Stimulated activated CD8-positive, alpha-beta memory T cell treated with anti-CD3 and anti-CD28 coated beads, Interleukin-15, amount 100 ng/mL, for 1 hour (primary cell): ENCODE measurements at regions not wholly inside any gene's neighbourhood (a gene's known extent, or its start where the extent isn't known, plus 50 kb on each side); places are given as distances from the start of the nearest gene placed in this dataset.
"Not testable (repeated sequence)": the region's sequence is repeated elsewhere in the genome, so short reads cannot be mapped to it uniquely, and the experiment has no call there.

Experiments
- DNase-seq: peaks from one replicate; pipeline ENCODE4 v3.0.0-alpha.2; 2020; ENCODE audit warnings: low read depth

- no peak for DNase-seq
These were observed 420.8 kb downstream of the CHSY3 start for GRCh38 chr5:130324953-130325671.

DNA sequence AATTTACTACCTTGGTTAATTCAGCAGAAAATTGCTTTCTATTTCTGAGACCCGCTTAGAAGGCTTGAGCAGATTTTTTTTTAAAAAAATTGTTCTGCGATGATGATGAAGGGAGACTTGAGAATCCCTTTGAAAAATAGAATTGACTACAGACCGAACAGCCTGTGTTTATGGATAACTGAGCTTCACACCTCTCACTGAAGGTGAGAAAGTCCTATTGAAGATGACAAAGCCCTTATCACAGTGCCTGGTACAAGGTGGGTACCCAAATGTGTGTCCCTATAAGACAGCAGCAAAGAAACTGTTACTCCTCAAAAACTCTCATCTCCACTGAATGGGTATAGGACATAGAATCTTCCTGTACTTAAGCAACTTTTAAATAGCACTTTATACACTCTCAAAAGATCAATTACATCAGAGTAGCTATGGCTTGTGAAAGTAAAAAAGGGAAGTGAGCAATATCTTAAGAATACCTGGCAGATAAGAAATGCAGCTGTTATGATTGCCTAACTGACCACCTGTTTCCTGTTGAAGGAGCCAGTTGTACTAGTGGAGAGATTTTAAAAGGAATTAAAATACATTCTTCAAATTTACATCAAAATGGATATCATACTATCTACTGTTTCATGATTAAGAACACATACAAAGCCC, 419.7 kb downstream of the CHSY3 start:
- DNase-seq, result no peak

GRCh38 chr5:130321931-130322330, 417.7 kb downstream of the CHSY3 start:
- DNase-seq, result no peak

GRCh38 chr5:130316971-130317680, 412.9 kb downstream of the CHSY3 start:
- DNase-seq, result no peak

GRCh38 chr5:130295235-130295634, 391.0 kb downstream of the CHSY3 start:
- no peak for DNase-seq

DNA sequence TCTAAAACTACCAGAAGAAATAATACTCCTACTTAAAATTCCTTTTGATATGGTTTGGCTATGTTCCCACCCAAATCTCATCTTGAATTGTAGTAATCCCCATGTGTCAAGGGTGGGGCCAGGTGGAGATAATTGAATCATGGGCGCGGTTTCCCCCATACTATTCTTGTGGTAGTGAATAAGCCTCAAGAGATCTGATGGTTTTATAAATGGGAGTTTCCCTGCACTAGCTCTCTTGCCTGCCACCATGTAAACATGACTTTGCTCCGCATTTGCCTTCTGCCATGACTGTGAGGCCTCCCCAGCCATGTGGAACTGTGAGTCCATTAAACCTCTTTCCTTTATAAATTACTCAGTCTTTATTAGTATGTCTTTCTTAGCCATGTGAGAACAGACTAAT, 390.5 kb downstream of the CHSY3 start:
- DNase-seq, result not testable (repeated sequence)

GRCh38 chr5:130290219-130290618, 386.0 kb downstream of the CHSY3 start:
- no peak for DNase-seq

- no peak for DNase-seq
These were observed 385.1 kb downstream of the CHSY3 start for GRCh38 chr5:130289132-130290088.

DNA sequence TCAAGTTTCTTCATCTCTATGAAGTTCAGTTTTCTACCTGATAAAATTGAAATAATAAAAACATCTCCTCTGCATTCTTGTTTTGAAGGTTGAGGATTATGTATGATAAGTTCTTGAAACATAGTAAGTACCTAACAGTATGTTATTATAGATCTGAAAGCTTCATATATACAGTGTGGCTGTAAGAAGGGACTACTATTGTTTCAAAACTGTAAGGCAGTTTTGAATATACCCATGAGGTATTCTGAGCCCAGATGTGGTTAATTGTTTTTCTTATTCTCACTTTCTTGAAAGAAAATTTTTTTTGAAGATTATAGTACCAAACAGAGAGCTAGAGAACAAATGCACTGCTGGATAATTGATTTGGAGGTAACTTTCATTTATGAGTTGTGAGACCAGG, 383.2 kb downstream of the CHSY3 start:
- no peak for DNase-seq

GRCh38 chr5:130286971-130287370, 382.7 kb downstream of the CHSY3 start:
- no peak for DNase-seq

DNA sequence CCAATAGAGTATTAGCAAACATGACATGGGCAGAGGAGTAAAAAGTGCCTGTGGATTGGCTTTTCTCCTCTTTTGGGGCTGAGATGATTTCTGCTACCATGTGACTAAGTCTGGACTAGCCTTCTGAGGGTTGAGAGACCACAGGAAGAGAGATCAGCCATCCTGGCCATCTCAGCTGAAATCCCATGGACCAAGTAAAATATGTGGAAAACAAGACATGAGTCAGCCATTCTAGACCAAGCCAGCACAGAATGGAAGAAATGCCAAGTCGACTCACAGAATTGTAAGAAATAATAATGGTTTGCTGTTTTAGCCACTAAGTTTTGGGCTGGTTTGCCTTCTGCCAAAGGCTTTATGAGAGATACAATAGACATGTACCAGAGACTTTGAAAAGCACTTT, 377.8 kb downstream of the CHSY3 start:
- no peak for DNase-seq

DNA sequence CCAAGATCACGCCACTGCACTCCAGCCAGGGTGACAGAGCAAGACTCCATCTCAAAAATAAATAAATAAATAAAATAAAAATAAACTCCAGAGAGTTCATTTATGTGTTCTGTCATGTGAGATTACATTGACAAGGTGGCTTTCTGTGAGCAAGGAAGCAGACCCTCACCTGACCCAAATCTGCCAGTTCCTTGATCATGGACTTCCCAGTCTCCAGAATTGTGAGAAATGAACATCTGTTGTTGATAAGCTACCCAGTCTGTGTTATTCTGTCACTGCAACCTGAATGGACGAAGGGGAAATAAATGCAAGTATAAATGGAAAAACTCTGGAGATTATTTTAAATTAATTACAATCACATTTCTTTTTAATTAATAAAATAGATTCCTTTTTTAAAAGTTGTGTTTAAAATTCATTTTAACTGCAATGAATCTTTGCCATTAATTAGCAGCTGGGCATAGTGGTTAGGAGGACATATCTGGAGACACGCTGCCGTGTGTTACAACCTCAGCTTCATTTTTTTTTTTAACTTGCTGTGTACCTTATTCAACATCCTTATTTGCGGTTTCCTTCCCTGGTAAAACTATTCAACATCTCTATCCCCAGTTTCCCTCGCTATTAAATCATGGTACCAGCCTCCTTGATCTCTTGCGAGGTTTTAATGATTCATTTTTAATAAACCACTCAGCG, 376.4 kb downstream of the CHSY3 start:
- DNase-seq, result no peak

DNA sequence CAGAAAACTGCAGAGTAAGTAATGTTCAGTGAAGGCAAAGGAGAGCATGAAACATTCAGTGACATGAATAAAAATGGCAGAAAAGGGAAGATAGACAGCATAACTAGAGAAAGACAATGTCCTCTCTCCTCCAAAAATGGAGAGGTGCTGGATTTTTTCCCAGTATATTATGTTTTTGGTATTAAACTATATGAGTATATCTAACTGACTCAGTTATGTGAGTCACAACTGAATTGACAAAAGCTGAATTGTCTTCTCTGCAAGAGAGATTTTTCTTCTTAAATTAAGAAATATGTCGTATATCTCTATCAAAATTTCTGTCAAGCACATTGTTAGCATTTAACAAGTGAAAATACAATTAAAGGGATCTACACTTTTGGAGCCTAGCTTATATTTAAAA, 375.1 kb downstream of the CHSY3 start:
- no peak for DNase-seq

DNA sequence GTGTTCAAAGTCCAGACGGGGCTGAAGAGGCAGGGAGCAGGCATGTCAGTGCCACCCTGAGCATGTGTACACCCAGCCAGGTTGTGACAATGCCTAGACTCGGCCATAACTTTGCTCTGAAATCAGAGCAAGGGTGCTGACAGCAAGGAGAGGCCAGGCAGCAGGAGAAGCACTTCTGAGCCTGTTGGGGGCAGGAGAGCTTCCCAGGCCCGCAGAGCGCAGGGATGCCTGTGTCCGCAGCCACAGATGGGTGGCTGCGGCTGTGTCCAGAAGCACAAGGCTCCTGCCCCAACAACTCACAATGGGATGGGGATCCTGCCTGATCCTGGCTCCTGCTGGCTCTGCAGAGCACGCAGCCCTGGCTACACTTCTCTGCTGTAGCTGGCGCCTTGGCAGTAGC, 373.9 kb downstream of the CHSY3 start:
- DNase-seq, result no peak

DNA sequence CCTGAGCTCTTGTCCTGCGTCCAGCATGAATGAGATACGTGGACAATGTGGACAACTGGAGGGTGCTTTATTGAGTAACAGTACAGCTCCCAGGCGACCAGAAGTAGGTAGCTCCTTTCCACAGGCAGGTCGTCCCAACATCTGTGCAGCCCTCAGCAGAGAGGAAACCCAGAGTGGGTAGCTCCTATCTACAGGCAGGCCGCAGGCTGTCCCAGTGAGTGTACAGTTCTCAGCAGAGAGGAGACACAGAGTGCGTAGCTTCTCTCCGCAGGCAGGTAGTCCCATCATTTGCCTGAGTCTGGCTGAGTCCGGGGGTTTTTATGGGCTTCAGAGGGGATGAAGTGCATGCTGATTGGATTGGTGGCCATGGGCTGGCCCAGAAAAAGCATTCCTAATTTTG, 373.3 kb downstream of the CHSY3 start:
- no peak for DNase-seq

GRCh38 chr5:130277002-130277401, 372.7 kb downstream of the CHSY3 start:
- DNase-seq, result no peak

DNA sequence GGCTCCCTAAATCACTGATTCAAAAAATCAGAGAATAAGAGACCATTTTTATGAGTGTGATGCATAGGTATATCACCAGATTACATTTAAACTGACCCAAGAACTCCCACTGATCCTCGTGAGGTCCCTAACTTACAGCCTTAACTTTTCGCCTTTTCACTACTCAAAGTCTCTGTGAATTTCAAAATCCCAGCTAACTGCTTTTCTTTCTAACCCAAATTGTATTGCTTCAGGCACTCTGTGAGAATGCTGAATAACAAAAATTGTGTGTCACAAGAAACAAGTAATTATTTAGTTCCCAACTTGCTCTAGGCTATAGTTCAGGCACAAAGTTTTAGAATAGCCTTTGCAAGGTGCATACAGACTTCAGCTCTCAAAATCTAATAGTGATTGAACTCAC, 368.6 kb downstream of the CHSY3 start:
- DNase-seq, result no peak

DNA sequence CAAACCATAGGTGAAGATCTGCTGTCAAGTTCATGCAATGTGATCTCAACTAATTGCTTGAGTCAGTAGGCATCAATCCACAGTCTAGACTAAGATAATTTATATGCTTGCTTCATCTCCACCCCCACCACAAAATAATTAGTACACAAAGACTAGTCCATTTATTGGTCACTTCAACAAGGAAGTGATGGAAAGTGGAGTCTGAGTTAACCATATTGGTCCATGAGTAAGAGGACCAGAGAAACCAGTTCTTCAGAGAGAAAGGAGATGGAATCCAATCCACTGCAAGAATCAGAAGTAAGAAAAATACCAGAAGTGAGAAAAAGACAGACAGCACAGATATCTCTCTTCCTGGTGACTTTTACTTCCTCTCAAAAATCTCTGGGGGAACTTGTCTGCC, 366.5 kb downstream of the CHSY3 start:
- no peak for DNase-seq

- no peak for DNase-seq
These were observed 364.2 kb downstream of the CHSY3 start for GRCh38 chr5:130268489-130268888.

GRCh38 chr5:130267926-130268325, 363.7 kb downstream of the CHSY3 start:
- DNase-seq, result no peak

DNA sequence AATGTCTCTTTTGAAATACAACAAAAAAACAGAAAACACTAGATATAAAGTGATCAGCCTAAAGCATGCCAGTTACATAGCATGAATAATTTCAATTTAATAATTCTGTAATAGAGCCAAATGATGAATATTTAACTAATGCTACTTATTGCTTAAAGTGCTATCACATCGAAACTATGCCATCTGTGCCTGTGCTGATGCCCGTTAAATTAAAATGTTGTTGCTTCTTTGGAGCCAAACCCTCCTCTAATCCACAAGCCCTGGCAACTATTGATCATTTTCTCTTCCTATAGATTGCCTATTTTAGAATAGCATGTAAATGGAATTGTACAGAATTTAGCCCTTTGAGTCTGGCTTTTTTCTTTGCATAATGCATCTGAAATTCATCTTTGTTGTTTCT, 356.2 kb downstream of the CHSY3 start:
- no peak for DNase-seq

- DNase-seq, result no peak
These were observed 347.7 kb downstream of the CHSY3 start for GRCh38 chr5:130251931-130252330.
